Adrenal gland (tissue), 5 donors: ENCODE measurements at regions not wholly inside any gene's neighbourhood (a gene's known extent, or its start where the extent isn't known, plus 50 kb on each side); places are given as distances from the start of the nearest gene placed in this dataset.

Experiments used
- CTCF ChIP-seq, 6 experiments: fragments of 450-650 bp in 4 of 6; fragments of 200-600 bp in 2 of 6; sonication (generic) in 1 of 6; IDR thresholded peaks; 1 replicate in 5 of 6; 2 replicates in 1 of 6; pipeline versions ENCODE4 v1.5.1 to v1.8.0; 2016 to 2021; ENCODE audit warnings: antibody characterized with exemption in 6 of 6, mild to moderate bottlenecking in 2 of 6, moderate library complexity in 1 of 6
- POLR2A ChIP-seq, 2 donors: fragments of 450-650 bp; IDR thresholded peaks; one replicate each; pipeline ENCODE4 v1.6.1; 2017; ENCODE audit warnings: antibody characterized with exemption in 2 of 2, mild to moderate bottlenecking in 2 of 2, moderate library complexity in 1 of 2
- donor health status: DM: no; HTN: no; CAD: no.

- TF ChIP-seq POLR2A (IDR thresholded peaks at IDR 0.05) (no peak), CTCF (IDR thresholded peaks at IDR 0.05) (peak in 3 of 6 experiments; percentile 9 to 19 (median 19))
Observed at GRCh38 chr13:50225193-50226155, 210.2 kb downstream of the KCNRG start.
